Peyer's patch (tissue), 4 donors: ENCODE measurements at regions not wholly inside any gene's neighbourhood (a gene's known extent, or its start where the extent isn't known, plus 50 kb on each side); places are given as distances from the start of the nearest gene placed in this dataset.

Source experiments
- CTCF ChIP-seq, 6 experiments: fragments of 450-650 bp in 4 of 6; fragments of 200-600 bp in 2 of 6; sonication (generic) in 1 of 6; IDR thresholded peaks; one replicate each; pipeline ENCODE4 v1.5.1; 2017 to 2019; ENCODE audit warnings: antibody characterized with exemption in 6 of 6, mild to moderate bottlenecking in 3 of 6, moderate library complexity in 1 of 6
- POLR2A ChIP-seq, 2 donors: fragments of 450-650 bp; IDR thresholded peaks; one replicate each; pipeline ENCODE4 v1.5.1; 2017; ENCODE audit warnings: antibody characterized with exemption in 2 of 2, mild to moderate bottlenecking in 2 of 2, moderate library complexity in 2 of 2

DNA sequence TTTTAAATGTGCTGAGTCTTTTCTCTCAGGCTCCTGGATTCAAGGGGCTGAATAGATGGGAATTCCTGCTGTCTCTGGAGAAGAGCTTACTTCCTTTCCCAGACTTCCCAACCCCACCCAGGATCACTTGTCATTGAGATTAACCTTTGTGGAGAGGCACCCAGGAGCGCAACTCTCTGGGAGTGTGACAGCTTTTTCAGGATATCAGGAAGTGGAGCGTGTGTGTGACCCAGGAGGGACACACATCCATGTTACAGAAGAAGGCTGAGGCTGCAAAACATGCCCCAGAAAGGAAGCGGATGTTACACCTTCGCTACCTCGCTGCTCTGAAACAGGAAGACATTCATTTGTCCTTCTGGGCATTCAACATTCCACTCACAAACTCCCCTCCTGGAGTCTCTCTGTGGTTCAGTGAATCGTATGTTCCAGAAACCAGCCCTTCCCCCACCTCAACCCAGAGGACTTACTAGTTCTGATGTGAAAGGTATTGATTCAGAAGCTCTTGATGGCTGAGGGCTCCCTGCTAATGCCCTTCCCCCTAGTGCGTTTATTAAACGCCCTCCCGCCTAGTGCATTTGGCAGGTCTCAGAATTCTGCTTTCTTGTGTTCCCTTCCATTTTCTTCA is 523.9 kb downstream of the TNS1 start:
- TF ChIP-seq CTCF (IDR thresholded peaks at IDR 0.05), result no peak
- no peak for TF ChIP-seq POLR2A (IDR thresholded peaks at IDR 0.05)
